SK-N-SH (cell line): ENCODE measurements at regions not wholly inside any gene's neighbourhood (a gene's known extent, or its start where the extent isn't known, plus 50 kb on each side); places are given as distances from the start of the nearest gene placed in this dataset.
"Not testable (repeated sequence)": the region's sequence is repeated elsewhere in the genome, so short reads cannot be mapped to it uniquely, and the experiment has no call there.

Experiments used
- CTCF ChIA-PET: fragments of 300-600, 350-600 bp; formaldehyde crosslinking; extraction: SDS; loops from one replicate; lab custom pipeline; 2021; lab: Yijun Ruan, JAX
- POLR2A ChIA-PET: fragments of 350-600 bp; sonication (Branson Sonifier 250); formaldehyde crosslinking; extraction: SDS; loops from one replicate; lab custom pipeline; 2020; ENCODE audit warnings: antibody characterized with exemption, inconsistent platforms; lab: Yijun Ruan, JAX
- DNase-seq: peaks from one replicate; pipeline ENCODE4 v3.0.0; 2012
- H2AFZ ChIP-seq: fragments of 200-600 bp; sonication (generic); 2 replicates; pipeline ENCODE4 v1.8.1; 2016; ENCODE audit warnings: antibody characterized with exemption, mild to moderate bottlenecking, low read depth
- H3F3A ChIP-seq: fragments of 200-600 bp; sonication (generic); replicated peaks from 2 replicates; pipeline ENCODE3; 2016; ENCODE audit warnings: antibody characterized with exemption, mild to moderate bottlenecking; ENCODE audit not compliant: insufficient read depth
- H3K27ac ChIP-seq, 2 experiments: fragments of 200-500 bp in 1 of 2; fragments of 200-600 bp in 1 of 2; sonication (Bioruptor generic) in 1 of 2; sonication (generic), shearing (Covaris generic) in 1 of 2; 2 replicates each; pipeline versions ENCODE4 v1.5.1 to v1.6.1; 2014 to 2016; ENCODE audit warnings: low read depth in 2 of 2, inconsistent platforms in 1 of 2, low read length in 1 of 2, mild to moderate bottlenecking in 1 of 2, mixed read lengths in 1 of 2
- H3K27me3 ChIP-seq: fragments of 200-600 bp; sonication (generic), shearing (Covaris generic); 2 replicates; pipeline ENCODE4 v1.6.1; 2016; ENCODE audit warnings: mixed run types; ENCODE audit not compliant: insufficient read depth
- H3K36me3 ChIP-seq, 2 experiments: fragments of 200-500 bp in 1 of 2; fragments of 200-600 bp in 1 of 2; sonication (Bioruptor generic) in 1 of 2; sonication (generic) in 1 of 2; replicated peaks in 1 of 2; 2 replicates each; pipeline versions ENCODE3 to v1.5.1; 2014 to 2016; ENCODE audit warnings: low read length in 1 of 2, mild to moderate bottlenecking in 1 of 2; ENCODE audit not compliant: insufficient read depth in 2 of 2, control insufficient read depth in 1 of 2
- H3K4me1 ChIP-seq, 2 experiments: fragments of 200-500 bp in 1 of 2; fragments of 200-600 bp in 1 of 2; sonication (Bioruptor generic) in 1 of 2; sonication (generic), shearing (Covaris generic) in 1 of 2; 2 replicates each; pipeline versions ENCODE4 v1.5.1 to v1.6.1; 2014 to 2016; ENCODE audit warnings: low read depth in 1 of 2, low read length in 1 of 2, mixed run types in 1 of 2; ENCODE audit not compliant: insufficient read depth in 2 of 2, control insufficient read depth in 1 of 2
- H3K4me2 ChIP-seq: fragments of 200-600 bp; sonication (generic), shearing (Covaris generic); 2 replicates; pipeline ENCODE4 v1.6.1; 2017; ENCODE audit warnings: mixed run types
- H3K4me3 ChIP-seq, 2 experiments: fragments of 200-500 bp in 1 of 2; fragments of 200-600 bp in 1 of 2; sonication (Bioruptor generic) in 1 of 2; sonication (generic), shearing (Covaris generic) in 1 of 2; 2 replicates each; pipeline versions ENCODE4 v1.5.1 to v1.8.1; 2014 to 2016; ENCODE audit warnings: low read depth in 2 of 2, inconsistent platforms in 1 of 2, low read length in 1 of 2, mild to moderate bottlenecking in 1 of 2, mixed read lengths in 1 of 2, moderate library complexity in 1 of 2
- H3K79me2 ChIP-seq: fragments of 200-600 bp; sonication (generic); 2 replicates; pipeline ENCODE4 v1.8.1; 2017; ENCODE audit warnings: mild to moderate bottlenecking; ENCODE audit not compliant: insufficient read depth
- H3K9ac ChIP-seq: fragments of 200-600 bp; sonication (generic); 2 replicates; pipeline ENCODE4 v1.6.1; 2017; ENCODE audit warnings: mixed run types
- H3K9me2 ChIP-seq: fragments of 200-600 bp; sonication (generic); 2 replicates; pipeline ENCODE4 v1.6.1; 2017; ENCODE audit warnings: mixed run types
- H3K9me3 ChIP-seq: fragments of 200-600 bp; sonication (generic); 2 replicates; pipeline ENCODE4 v1.6.1; 2017; ENCODE audit warnings: mixed run types, mild to moderate bottlenecking, moderate library complexity
- H4K20me1 ChIP-seq: fragments of 200-600 bp; sonication (generic); 2 replicates; pipeline ENCODE4 v1.6.1; 2017; ENCODE audit warnings: mild to moderate bottlenecking, mixed run types; ENCODE audit not compliant: insufficient read depth
- FOSL2 ChIP-seq: IDR thresholded peaks from 2 replicates; pipeline ENCODE4 v1.4.0; 2012; ENCODE audit warnings: low read depth, mild to moderate bottlenecking, moderate library complexity, borderline replicate concordance
- FOXM1 ChIP-seq: IDR thresholded peaks from 2 replicates; pipeline ENCODE4 v1.4.0; 2012; ENCODE audit warnings: low read depth, mild to moderate bottlenecking
- GABPA ChIP-seq: IDR thresholded peaks from 2 replicates; pipeline ENCODE4 v1.4.0; 2012; ENCODE audit warnings: low read depth, mild to moderate bottlenecking
- JUND ChIP-seq: IDR thresholded peaks from 2 replicates; pipeline ENCODE4 v1.4.0; 2012
- MAX ChIP-seq: IDR thresholded peaks from 2 replicates; pipeline ENCODE4 v1.4.0; 2012; ENCODE audit warnings: low read depth
- NFIC ChIP-seq: IDR thresholded peaks from 2 replicates; pipeline ENCODE4 v1.4.0; 2012; ENCODE audit warnings: borderline replicate concordance
- PBX3 ChIP-seq: IDR thresholded peaks from 2 replicates; pipeline ENCODE4; 2012
- RAD21 ChIP-seq: IDR thresholded peaks from 2 replicates; pipeline ENCODE4 v1.6.1; 2012; ENCODE audit warnings: mild to moderate bottlenecking, low read length
- SIN3A ChIP-seq: IDR thresholded peaks from 2 replicates; pipeline ENCODE4 v1.6.1; 2012; ENCODE audit warnings: low read depth, mild to moderate bottlenecking, low read length, moderate library complexity, borderline replicate concordance
- TCF12 ChIP-seq: IDR thresholded peaks from 2 replicates; pipeline ENCODE4 v1.4.0; 2012
- TEAD4 ChIP-seq: IDR thresholded peaks from 2 replicates; pipeline ENCODE4 v1.4.0; 2012; ENCODE audit warnings: mild to moderate bottlenecking, borderline replicate concordance; ENCODE audit not compliant: insufficient read depth
- USF2 ChIP-seq: fragments of 150-350 bp; IDR thresholded peaks from 2 replicates; pipeline ENCODE4 v1.6.1; 2017; ENCODE audit warnings: antibody characterized with exemption, low read length, low read depth, borderline replicate concordance
- ZBTB33 ChIP-seq: IDR thresholded peaks from 2 replicates; pipeline ENCODE4 v1.4.0; 2012; ENCODE audit warnings: low read depth, borderline replicate concordance
- WGBS: methylation state at CpG from one replicate; pipeline ENCODE4 v1.1.6; 2017; ENCODE audit warnings: low lambda C conversion rate; 5-methylcytosine and 5-hydroxymethylcytosine counted together

- peaks cover 0 to 12% of the 10 kb centered on the region in 2 experiments; a peak in 1 of 4 replicates for H3K4me1 ChIP-seq
- H3K4me3 ChIP-seq = no peak overlapping the region
- TF ChIP-seq RAD21 (no peak), PBX3 (no peak), ZBTB33 (no peak), SIN3A (no peak)
- no peaks in the 10 kb centered on the region for H3K27me3 ChIP-seq
- no peaks in the 10 kb centered on the region for H3K79me2 ChIP-seq
- no peak overlapping the region for H2AFZ ChIP-seq
- no peak overlapping the region for H3K27ac ChIP-seq
- no peaks in the 10 kb centered on the region for H3K9me2 ChIP-seq
- H3K36me3 ChIP-seq = no peaks in the 10 kb centered on the region
- CTCF ChIA-PET = no interaction called here
- POLR2A ChIA-PET = no interaction called here
- H4K20me1 ChIP-seq = no peaks in the 10 kb centered on the region
- DNase-seq = no peak
- no peak overlapping the region for H3K9ac ChIP-seq
- WGBS = 88% methylated on average over 6 of the region's 6 CpGs
- H3F3A ChIP-seq = no peaks in the 10 kb centered on the region
- H3K4me2 ChIP-seq = no peak overlapping the region
- no peaks in the 10 kb centered on the region for H3K9me3 ChIP-seq
Measured at GRCh38 chr10:3874990-3875841, 90.2 kb upstream of the KLF6 start.

- H4K20me1 ChIP-seq, H3K9me3 ChIP-seq, H3K9ac ChIP-seq, H3K79me2 ChIP-seq, H3K4me3 ChIP-seq, H3K36me3 ChIP-seq, H2AFZ ChIP-seq, POLR2A ChIA-PET, CTCF ChIA-PET, DNase-seq, H3K27ac ChIP-seq, H3K9me2 ChIP-seq, H3K27me3 ChIP-seq, H3K4me2 ChIP-seq, H3F3A ChIP-seq: not testable (repeated sequence)
- 92% methylated on average over 4 of the region's 4 CpGs for WGBS
- peaks cover 0 to 12% of the 10 kb centered on the region in 2 experiments; a peak in 1 of 4 replicates for H3K4me1 ChIP-seq
Measured at GRCh38 chr10:3874610-3874989, 89.6 kb upstream of the KLF6 start.

- no peaks in the 10 kb centered on the region for H4K20me1 ChIP-seq
- no peaks in the 10 kb centered on the region for H3K36me3 ChIP-seq
- H3K9ac ChIP-seq = peak overlapping the region; percentile 23; the same call in 1 of the 2 replicates
- ChIA-PET CTCF (no interaction called here), POLR2A (no interaction called here)
- H3F3A ChIP-seq = no peaks in the 10 kb centered on the region
- H3K79me2 ChIP-seq = no peaks in the 10 kb centered on the region
- H3K27me3 ChIP-seq = no peaks in the 10 kb centered on the region
- H3K27ac ChIP-seq = peak overlapping the region in 1 of 2 experiments; percentile 44; a peak in 1 of 4 replicates
- H3K4me1 ChIP-seq = peaks cover 0 to 12% of the 10 kb centered on the region in 2 experiments; a peak in 1 of 4 replicates
- no peak overlapping the region for H3K4me3 ChIP-seq
- no peak for TF ChIP-seq MAX
- no peak for TF ChIP-seq NFIC
- TF ChIP-seq GABPA = no peak
- TF ChIP-seq FOXM1 = no peak
- no peak for TF ChIP-seq TEAD4
- TF ChIP-seq RAD21 = no peak
- no peak for TF ChIP-seq SIN3A
- TF ChIP-seq TCF12 = no peak
- TF ChIP-seq JUND = no peak
- no peak for TF ChIP-seq USF2
- TF ChIP-seq FOSL2 = no peak
- TF ChIP-seq, all 33 proteins: peak for 0
- Histone ChIP-seq H3K4me2 (no peak overlapping the region), H3K9me2 (no peaks in the 10 kb centered on the region), H3K9me3 (no peaks in the 10 kb centered on the region), H2AFZ (no peak overlapping the region)
- WGBS = 80% methylated on average over 7 of the region's 7 CpGs
- DNase-seq = peak; percentile 26
Measured at GRCh38 chr10:3873728-3874461, 88.9 kb upstream of the KLF6 start.
